ENCODE measurements at regions not wholly inside any gene's neighbourhood (a gene's known extent, or its start where the extent isn't known, plus 50 kb on each side); places are given as distances from the start of the nearest gene placed in this dataset.

- H3K27me3 ChIP-seq (ENCODE audit: control insufficient read depth in 3 of 3, insufficient read depth in 3 of 3, low read length in 3 of 3) = no peaks in the 10 kb centered on the region
- no peak overlapping the region for H3K9ac ChIP-seq (ENCODE audit: low read depth in 1 of 3, low read length in 3 of 3)
- no peaks in the 10 kb centered on the region for H3K36me3 ChIP-seq (ENCODE audit: control insufficient read depth in 3 of 3, insufficient read depth in 3 of 3, low read length in 3 of 3)
- no peak overlapping the region for H3K4me3 ChIP-seq (ENCODE audit: low read length in 3 of 3)
- H3K27ac ChIP-seq (ENCODE audit: low read depth, low read length) = no peak overlapping the region
- H3K9me3 ChIP-seq (ENCODE audit: control insufficient read depth in 3 of 3, low read length in 3 of 3) = peaks cover 3 to 7% (median 6%) of the 10 kb centered on the region in 3 donors
- H3K4me1 ChIP-seq (ENCODE audit: control insufficient read depth in 3 of 3, insufficient read depth in 3 of 3, low read length in 3 of 3) = no peaks in the 10 kb centered on the region
Observed at GRCh38 chr12:126067626-126068329, 1002.5 kb downstream of the AACS start.

DNA sequence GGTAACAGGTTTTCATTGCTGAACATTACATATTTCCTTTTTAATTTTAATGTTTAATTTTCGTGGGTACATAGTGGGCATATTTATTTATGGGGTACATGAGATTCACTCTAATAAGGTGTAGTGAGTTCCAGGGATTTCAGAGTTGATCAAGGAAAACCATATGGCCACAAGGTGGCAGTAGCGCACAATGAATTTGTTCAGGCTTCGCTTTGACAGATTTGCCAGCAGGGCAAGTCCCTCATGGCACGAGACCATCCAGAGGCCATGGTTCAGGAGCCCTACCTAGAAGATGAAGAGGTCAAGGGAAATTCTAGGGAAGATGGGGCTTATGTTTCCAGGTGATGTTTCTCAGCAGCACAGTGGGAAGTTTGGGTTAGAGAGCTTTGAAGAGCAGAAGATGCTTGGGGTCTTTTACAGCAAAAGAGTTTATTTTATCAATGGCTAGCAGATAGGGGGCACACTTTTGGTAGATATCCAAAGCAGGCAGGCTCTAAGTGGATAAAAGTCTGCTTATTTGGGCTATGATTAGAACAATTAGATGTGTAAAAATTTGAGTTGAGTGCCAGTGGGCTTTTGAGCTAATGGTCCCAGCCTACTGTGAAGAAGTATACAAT lies 1004.4 kb downstream of the AACS start:
- Histone ChIP-seq H3K4me3 (ENCODE audit: low read length in 3 of 3) (no peak overlapping the region), H3K9ac (ENCODE audit: low read depth in 1 of 3, low read length in 3 of 3) (no peak overlapping the region), H3K27ac (ENCODE audit: low read depth, low read length) (no peak overlapping the region), H3K9me3 (ENCODE audit: control insufficient read depth in 3 of 3, low read length in 3 of 3) (peaks cover 3 to 7% (median 6%) of the 10 kb centered on the region in 3 donors), H3K4me1 (ENCODE audit: control insufficient read depth in 3 of 3, insufficient read depth in 3 of 3, low read length in 3 of 3) (no peaks in the 10 kb centered on the region), H3K27me3 (ENCODE audit: control insufficient read depth in 3 of 3, insufficient read depth in 3 of 3, low read length in 3 of 3) (no peaks in the 10 kb centered on the region), H3K36me3 (ENCODE audit: control insufficient read depth in 3 of 3, insufficient read depth in 3 of 3, low read length in 3 of 3) (no peaks in the 10 kb centered on the region)

- Histone ChIP-seq H3K27me3 (ENCODE audit: control insufficient read depth in 3 of 3, insufficient read depth in 3 of 3, low read length in 3 of 3) (no peaks in the 10 kb centered on the region), H3K36me3 (ENCODE audit: control insufficient read depth in 3 of 3, insufficient read depth in 3 of 3, low read length in 3 of 3) (no peaks in the 10 kb centered on the region), H3K4me1 (ENCODE audit: control insufficient read depth in 3 of 3, insufficient read depth in 3 of 3, low read length in 3 of 3) (no peaks in the 10 kb centered on the region), H3K27ac (ENCODE audit: low read depth, low read length) (no peak overlapping the region), H3K9ac (ENCODE audit: low read depth in 1 of 3, low read length in 3 of 3) (no peak overlapping the region), H3K4me3 (ENCODE audit: low read length in 3 of 3) (no peak overlapping the region), H3K9me3 (ENCODE audit: control insufficient read depth in 3 of 3, low read length in 3 of 3) (no peaks in the 10 kb centered on the region)
Observed at GRCh38 chr12:126076515-126076914, 1011.3 kb downstream of the AACS start.

DNA sequence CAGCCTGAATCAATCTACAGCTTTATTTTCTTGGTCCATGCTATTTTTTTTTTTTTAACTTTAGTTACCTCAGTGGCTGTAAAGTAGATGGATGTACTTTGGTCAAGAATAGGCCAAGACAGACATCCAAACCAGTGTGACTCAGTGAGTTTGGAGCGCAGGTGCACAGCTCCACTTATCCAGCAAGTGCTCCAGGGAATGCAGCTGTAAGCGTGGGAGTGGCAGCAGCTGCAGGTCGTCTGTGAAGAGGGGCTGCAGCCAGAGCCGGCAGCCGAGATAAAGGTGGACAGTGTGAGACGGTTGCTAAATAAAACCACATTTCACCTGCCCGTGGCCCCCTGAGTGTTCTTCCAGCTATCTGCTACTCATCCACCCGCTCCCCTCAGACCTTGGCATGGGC lies 1018.7 kb downstream of the AACS start:
- Histone ChIP-seq H3K27me3 (ENCODE audit: control insufficient read depth in 3 of 3, insufficient read depth in 3 of 3, low read length in 3 of 3) (no peaks in the 10 kb centered on the region), H3K9me3 (ENCODE audit: control insufficient read depth in 3 of 3, low read length in 3 of 3) (peaks cover 0 to 2% (median 0%) of the 10 kb centered on the region in 3 donors), H3K27ac (ENCODE audit: low read depth, low read length) (no peak overlapping the region), H3K4me3 (ENCODE audit: low read length in 3 of 3) (no peak overlapping the region), H3K36me3 (ENCODE audit: control insufficient read depth in 3 of 3, insufficient read depth in 3 of 3, low read length in 3 of 3) (no peaks in the 10 kb centered on the region), H3K9ac (ENCODE audit: low read depth in 1 of 3, low read length in 3 of 3) (no peak overlapping the region), H3K4me1 (ENCODE audit: control insufficient read depth in 3 of 3, insufficient read depth in 3 of 3, low read length in 3 of 3) (no peaks in the 10 kb centered on the region)

GRCh38 chr12:126084480-126084879 lies 1019.2 kb downstream of the AACS start:
- Histone ChIP-seq H3K9me3 (ENCODE audit: control insufficient read depth in 3 of 3, low read length in 3 of 3) (peaks cover 0 to 2% (median 0%) of the 10 kb centered on the region in 3 donors), H3K36me3 (ENCODE audit: control insufficient read depth in 3 of 3, insufficient read depth in 3 of 3, low read length in 3 of 3) (no peaks in the 10 kb centered on the region), H3K4me3 (ENCODE audit: low read length in 3 of 3) (no peak overlapping the region), H3K9ac (ENCODE audit: low read depth in 1 of 3, low read length in 3 of 3) (no peak overlapping the region), H3K4me1 (ENCODE audit: control insufficient read depth in 3 of 3, insufficient read depth in 3 of 3, low read length in 3 of 3) (no peaks in the 10 kb centered on the region), H3K27ac (ENCODE audit: low read depth, low read length) (no peak overlapping the region), H3K27me3 (ENCODE audit: control insufficient read depth in 3 of 3, insufficient read depth in 3 of 3, low read length in 3 of 3) (no peaks in the 10 kb centered on the region)

DNA sequence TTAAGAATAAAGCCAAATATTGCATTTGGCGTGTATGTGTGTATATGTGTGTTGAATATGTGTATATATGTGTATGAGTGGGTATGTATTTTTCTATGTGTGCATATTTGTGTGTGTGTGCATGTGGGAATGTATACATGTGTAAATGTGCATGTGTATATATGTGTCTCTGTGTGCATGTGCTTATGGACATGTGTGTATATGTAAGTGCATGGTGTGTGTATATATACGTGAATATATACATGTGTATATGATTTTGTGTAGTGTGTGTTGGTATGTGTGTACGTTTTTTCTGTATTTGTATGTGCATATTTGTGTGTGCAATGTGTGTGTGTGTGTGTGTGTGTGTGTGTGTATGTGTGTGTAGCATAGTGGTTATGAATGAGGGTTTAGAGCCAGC lies 1021.0 kb downstream of the AACS start:
- H3K9ac ChIP-seq (ENCODE audit: low read depth in 1 of 3, low read length in 3 of 3) = no peak overlapping the region

DNA sequence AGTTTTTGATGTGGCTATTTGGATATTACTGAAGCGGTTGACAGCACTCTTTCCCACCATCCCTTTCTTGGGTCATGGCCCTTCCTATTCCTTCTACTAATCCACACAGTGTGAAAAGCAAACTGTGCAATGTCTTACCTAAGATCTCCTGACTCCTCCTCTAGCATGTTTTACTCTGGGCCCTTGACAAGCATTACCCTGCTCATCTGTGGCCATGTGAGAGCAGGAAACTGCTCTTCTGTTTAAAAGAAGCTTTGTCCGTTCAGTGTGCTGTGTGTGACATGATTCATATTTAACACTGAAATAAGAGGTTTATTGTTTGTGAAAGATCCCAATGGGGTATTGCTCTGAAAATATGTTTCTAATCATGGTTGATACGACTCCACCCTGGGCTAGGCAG lies 1022.5 kb downstream of the AACS start:
- Histone ChIP-seq H3K27ac (ENCODE audit: low read depth, low read length) (no peak overlapping the region), H3K9ac (ENCODE audit: low read depth in 1 of 3, low read length in 3 of 3) (no peak overlapping the region), H3K4me3 (ENCODE audit: low read length in 3 of 3) (no peak overlapping the region), H3K9me3 (ENCODE audit: control insufficient read depth in 3 of 3, low read length in 3 of 3) (peaks cover 0 to 4% (median 0%) of the 10 kb centered on the region in 3 donors), H3K36me3 (ENCODE audit: control insufficient read depth in 3 of 3, insufficient read depth in 3 of 3, low read length in 3 of 3) (no peaks in the 10 kb centered on the region), H3K27me3 (ENCODE audit: control insufficient read depth in 3 of 3, insufficient read depth in 3 of 3, low read length in 3 of 3) (no peaks in the 10 kb centered on the region), H3K4me1 (ENCODE audit: control insufficient read depth in 3 of 3, insufficient read depth in 3 of 3, low read length in 3 of 3) (no peaks in the 10 kb centered on the region)

More for the DNA sequence above, 1021.0 kb downstream of the AACS start:
- no peaks in the 10 kb centered on the region for H3K4me1 ChIP-seq (ENCODE audit: control insufficient read depth in 3 of 3, insufficient read depth in 3 of 3, low read length in 3 of 3)
- no peak overlapping the region for H3K27ac ChIP-seq (ENCODE audit: low read depth, low read length)
- no peaks in the 10 kb centered on the region for H3K36me3 ChIP-seq (ENCODE audit: control insufficient read depth in 3 of 3, insufficient read depth in 3 of 3, low read length in 3 of 3)
- peaks cover 0 to 4% (median 0%) of the 10 kb centered on the region in 3 donors for H3K9me3 ChIP-seq (ENCODE audit: control insufficient read depth in 3 of 3, low read length in 3 of 3)
- no peak overlapping the region for H3K4me3 ChIP-seq (ENCODE audit: low read length in 3 of 3)
- no peaks in the 10 kb centered on the region for H3K27me3 ChIP-seq (ENCODE audit: control insufficient read depth in 3 of 3, insufficient read depth in 3 of 3, low read length in 3 of 3)

DNA sequence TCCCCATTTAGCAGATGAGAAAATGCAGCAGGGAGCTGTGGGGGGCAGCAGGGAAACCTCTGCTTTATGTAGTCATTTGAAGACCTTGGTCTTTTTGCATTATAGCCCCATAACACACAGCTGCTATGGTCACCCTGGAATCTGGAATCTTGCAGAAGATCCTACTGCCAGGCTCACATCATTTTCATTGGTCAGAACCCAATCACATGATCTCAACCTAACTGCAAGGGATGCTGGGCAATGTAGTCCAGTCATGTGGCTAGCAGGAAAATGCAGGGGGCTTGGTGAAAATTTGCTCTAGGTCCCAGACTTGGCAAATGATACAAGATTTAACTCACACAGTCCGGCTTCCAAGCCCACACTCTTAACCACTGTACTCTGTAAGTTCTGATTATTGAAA lies 1028.7 kb downstream of the AACS start:
- Histone ChIP-seq H3K27me3 (ENCODE audit: control insufficient read depth in 3 of 3, insufficient read depth in 3 of 3, low read length in 3 of 3) (no peaks in the 10 kb centered on the region), H3K9ac (ENCODE audit: low read depth in 1 of 3, low read length in 3 of 3) (no peak overlapping the region), H3K4me3 (ENCODE audit: low read length in 3 of 3) (no peak overlapping the region), H3K9me3 (ENCODE audit: control insufficient read depth in 3 of 3, low read length in 3 of 3) (peaks cover 0 to 2% (median 0%) of the 10 kb centered on the region in 3 donors), H3K27ac (ENCODE audit: low read depth, low read length) (no peak overlapping the region), H3K36me3 (ENCODE audit: control insufficient read depth in 3 of 3, insufficient read depth in 3 of 3, low read length in 3 of 3) (no peaks in the 10 kb centered on the region), H3K4me1 (ENCODE audit: control insufficient read depth in 3 of 3, insufficient read depth in 3 of 3, low read length in 3 of 3) (no peaks in the 10 kb centered on the region)

DNA sequence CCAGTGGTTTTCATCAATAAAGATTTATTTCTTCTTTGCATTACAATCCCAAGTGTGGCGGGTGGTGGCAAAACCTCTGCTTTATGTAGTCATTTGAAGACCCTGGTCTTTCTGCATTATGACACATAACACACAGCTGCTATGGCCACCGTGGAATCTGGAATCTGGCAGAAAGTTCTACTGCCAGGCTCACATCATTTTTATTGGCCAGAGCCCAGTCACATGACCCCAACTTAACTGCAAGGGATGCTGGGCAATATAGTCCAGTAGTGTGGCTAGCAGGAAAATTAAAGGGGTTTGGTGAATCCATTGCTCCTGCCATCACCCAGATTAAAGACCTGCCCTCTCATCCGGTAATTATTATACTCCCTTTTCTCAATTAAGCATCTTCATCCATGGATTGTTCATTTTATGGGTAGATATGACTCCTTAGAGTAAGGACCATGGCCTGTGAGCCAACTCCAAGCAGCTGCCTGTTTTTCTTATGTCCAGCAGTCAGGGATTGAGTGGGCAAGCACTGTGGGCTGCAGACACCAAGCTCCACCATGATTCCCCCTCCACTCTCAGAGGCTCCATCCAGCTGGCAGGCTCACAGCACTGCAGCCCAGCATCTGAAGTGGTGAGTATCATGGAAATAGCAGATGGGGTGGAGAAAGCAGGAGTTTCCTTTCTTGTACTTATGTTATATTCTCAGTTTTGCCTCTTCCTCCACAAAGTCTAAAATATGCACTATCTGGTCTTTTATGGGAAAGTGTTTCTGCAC lies 1030.7 kb downstream of the AACS start:
- Histone ChIP-seq H3K4me1 (ENCODE audit: control insufficient read depth in 3 of 3, insufficient read depth in 3 of 3, low read length in 3 of 3) (no peaks in the 10 kb centered on the region), H3K9ac (ENCODE audit: low read depth in 1 of 3, low read length in 3 of 3) (no peak overlapping the region), H3K27me3 (ENCODE audit: control insufficient read depth in 3 of 3, insufficient read depth in 3 of 3, low read length in 3 of 3) (no peaks in the 10 kb centered on the region), H3K9me3 (ENCODE audit: control insufficient read depth in 3 of 3, low read length in 3 of 3) (peaks cover 0 to 2% (median 0%) of the 10 kb centered on the region in 3 donors), H3K4me3 (ENCODE audit: low read length in 3 of 3) (no peak overlapping the region), H3K36me3 (ENCODE audit: control insufficient read depth in 3 of 3, insufficient read depth in 3 of 3, low read length in 3 of 3) (no peaks in the 10 kb centered on the region), H3K27ac (ENCODE audit: low read depth, low read length) (no peak overlapping the region)

GRCh38 chr12:126106706-126107105 lies 1041.5 kb downstream of the AACS start:
- Histone ChIP-seq H3K27ac (ENCODE audit: low read depth, low read length) (no peak overlapping the region), H3K27me3 (ENCODE audit: control insufficient read depth in 3 of 3, insufficient read depth in 3 of 3, low read length in 3 of 3) (peaks cover 0 to 3% (median 0%) of the 10 kb centered on the region in 3 donors), H3K9ac (ENCODE audit: low read depth in 1 of 3, low read length in 3 of 3) (no peak overlapping the region), H3K4me1 (ENCODE audit: control insufficient read depth in 3 of 3, insufficient read depth in 3 of 3, low read length in 3 of 3) (no peaks in the 10 kb centered on the region), H3K4me3 (ENCODE audit: low read length in 3 of 3) (no peak overlapping the region), H3K36me3 (ENCODE audit: control insufficient read depth in 3 of 3, insufficient read depth in 3 of 3, low read length in 3 of 3) (no peaks in the 10 kb centered on the region), H3K9me3 (ENCODE audit: control insufficient read depth in 3 of 3, low read length in 3 of 3) (no peaks in the 10 kb centered on the region)

All from skeletal muscle tissue (tissue), 3 donors.